T-helper 1 cell treated with Interleukin-12 subunit alpha and Interleukin-12 subunit beta and Interleukin-4 antibody, amounts not matched to agents 30 ng/mL and 1 ng/mL, for 36 hours (primary cell): ENCODE measurements at regions not wholly inside any gene's neighbourhood (a gene's known extent, or its start where the extent isn't known, plus 50 kb on each side); places are given as distances from the start of the nearest gene placed in this dataset.

Experiments used
- intact Hi-C: fragments of 100-400 bp; cut with micrococcal nuclease; formaldehyde crosslinking; loops from one replicate; pipeline ENCODE4 v1.15.1; 2024

GRCh38 chr2:3100386-3100785 is 277.2 kb downstream of the EIPR1 start:
- intact Hi-C loops, result no loop called here

GRCh38 chr2:3099860-3100234 is 277.8 kb downstream of the EIPR1 start:
- intact Hi-C loops, result no loop called here

- intact Hi-C loops, result no loop called here
Observed at GRCh38 chr2:3099145-3099859, 278.3 kb downstream of the EIPR1 start.

- intact Hi-C loops, result no loop called here
Observed at GRCh38 chr2:3098231-3098630, 279.4 kb downstream of the EIPR1 start.

- intact Hi-C loops, result no loop called here
Observed at GRCh38 chr2:3097804-3098203, 279.8 kb downstream of the EIPR1 start.

GRCh38 chr2:3094999-3095958 is 282.3 kb downstream of the EIPR1 start:
- intact Hi-C loops, result no loop called here

- intact Hi-C loops, result no loop called here
Observed at GRCh38 chr2:3094318-3094717, 283.3 kb downstream of the EIPR1 start.

GRCh38 chr2:3091696-3092095 is 285.9 kb downstream of the EIPR1 start:
- intact Hi-C loops, result no loop called here

- intact Hi-C loops, result no loop called here
Observed at GRCh38 chr2:3082705-3083104, 294.9 kb downstream of the EIPR1 start.

- intact Hi-C loops, result no loop called here
Observed at GRCh38 chr2:3079959-3080948, 297.4 kb downstream of the EIPR1 start.

- intact Hi-C loops, result no loop called here
Observed at GRCh38 chr2:3079466-3079865, 298.2 kb downstream of the EIPR1 start.

- intact Hi-C loops, result no loop called here
Observed at GRCh38 chr2:3078684-3079083, 298.9 kb downstream of the EIPR1 start.

GRCh38 chr2:3076848-3077642 is 300.6 kb downstream of the EIPR1 start:
- intact Hi-C loops, result no loop called here

- intact Hi-C loops, result no loop called here
Observed at GRCh38 chr2:3075991-3076340, 301.7 kb downstream of the EIPR1 start.

- intact Hi-C loops, result no loop called here
Observed at GRCh38 chr2:3075316-3075990, 302.2 kb downstream of the EIPR1 start.

GRCh38 chr2:3073704-3074103 is 303.9 kb downstream of the EIPR1 start:
- intact Hi-C loops, result no loop called here

- intact Hi-C loops, result no loop called here
Observed at GRCh38 chr2:3073041-3073595, 304.5 kb downstream of the EIPR1 start.

- intact Hi-C loops, result no loop called here
Observed at GRCh38 chr2:3071685-3072263, 305.8 kb downstream of the EIPR1 start.

GRCh38 chr2:3066831-3067230 is 310.8 kb downstream of the EIPR1 start:
- intact Hi-C loops, result no loop called here
